ENCODE measurements at regions not wholly inside any gene's neighbourhood (a gene's known extent, or its start where the extent isn't known, plus 50 kb on each side); places are given as distances from the start of the nearest gene placed in this dataset.

DNA sequence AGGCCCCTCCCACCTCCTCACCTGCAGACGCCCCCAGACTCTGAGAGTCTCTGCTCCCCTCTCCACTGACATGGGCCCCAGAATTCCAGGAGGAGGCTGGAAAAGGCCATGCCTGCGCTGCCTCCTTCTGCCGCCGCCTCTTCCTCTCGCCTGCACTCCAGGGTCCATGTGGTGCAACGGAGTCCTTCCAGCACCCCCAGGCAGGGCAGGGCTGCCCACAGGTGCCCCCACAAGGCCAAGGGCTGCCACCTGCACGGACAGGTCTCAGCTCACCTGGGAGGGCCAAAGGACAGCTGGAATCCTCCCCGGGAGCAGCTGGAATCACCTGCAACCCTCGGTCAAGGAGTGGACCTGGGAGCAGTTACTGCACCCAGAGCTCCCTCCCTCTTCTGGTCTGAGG, 194.9 kb downstream of the RBFOX3 start:
- Histone ChIP-seq H3K9me3 (no peaks in the 10 kb centered on the region), H3K36me3 (no peaks in the 10 kb centered on the region), H3K27ac (no peak overlapping the region), H3K27me3 (replicated peaks; ENCODE audit: insufficient read depth) (no peaks in the 10 kb centered on the region), H3K4me1 (ENCODE audit: control insufficient read depth in 1 of 2, low read depth in 2 of 2) (no peaks in the 10 kb centered on the region), H3K4me3 (no peak overlapping the region)
- DNase-seq (ENCODE audit: low spot score) (no peak), ATAC-seq (ENCODE audit: insufficient number of reproducible peaks, low FRiP score, low read depth) (no peak)
- TF ChIP-seq, protein P1, sequence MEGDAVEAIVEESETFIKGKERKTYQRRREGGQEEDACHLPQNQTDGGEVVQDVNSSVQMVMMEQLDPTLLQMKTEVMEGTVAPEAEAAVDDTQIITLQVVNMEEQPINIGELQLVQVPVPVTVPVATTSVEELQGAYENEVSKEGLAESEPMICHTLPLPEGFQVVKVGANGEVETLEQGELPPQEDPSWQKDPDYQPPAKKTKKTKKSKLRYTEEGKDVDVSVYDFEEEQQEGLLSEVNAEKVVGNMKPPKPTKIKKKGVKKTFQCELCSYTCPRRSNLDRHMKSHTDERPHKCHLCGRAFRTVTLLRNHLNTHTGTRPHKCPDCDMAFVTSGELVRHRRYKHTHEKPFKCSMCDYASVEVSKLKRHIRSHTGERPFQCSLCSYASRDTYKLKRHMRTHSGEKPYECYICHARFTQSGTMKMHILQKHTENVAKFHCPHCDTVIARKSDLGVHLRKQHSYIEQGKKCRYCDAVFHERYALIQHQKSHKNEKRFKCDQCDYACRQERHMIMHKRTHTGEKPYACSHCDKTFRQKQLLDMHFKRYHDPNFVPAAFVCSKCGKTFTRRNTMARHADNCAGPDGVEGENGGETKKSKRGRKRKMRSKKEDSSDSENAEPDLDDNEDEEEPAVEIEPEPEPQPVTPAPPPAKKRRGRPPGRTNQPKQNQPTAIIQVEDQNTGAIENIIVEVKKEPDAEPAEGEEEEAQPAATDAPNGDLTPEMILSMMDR (IDR thresholded peaks at IDR 0.05): no peak

GRCh38 chr17:79415365-79415764, 195.5 kb downstream of the RBFOX3 start:
- H3K4me3 ChIP-seq: no peak overlapping the region

DNA sequence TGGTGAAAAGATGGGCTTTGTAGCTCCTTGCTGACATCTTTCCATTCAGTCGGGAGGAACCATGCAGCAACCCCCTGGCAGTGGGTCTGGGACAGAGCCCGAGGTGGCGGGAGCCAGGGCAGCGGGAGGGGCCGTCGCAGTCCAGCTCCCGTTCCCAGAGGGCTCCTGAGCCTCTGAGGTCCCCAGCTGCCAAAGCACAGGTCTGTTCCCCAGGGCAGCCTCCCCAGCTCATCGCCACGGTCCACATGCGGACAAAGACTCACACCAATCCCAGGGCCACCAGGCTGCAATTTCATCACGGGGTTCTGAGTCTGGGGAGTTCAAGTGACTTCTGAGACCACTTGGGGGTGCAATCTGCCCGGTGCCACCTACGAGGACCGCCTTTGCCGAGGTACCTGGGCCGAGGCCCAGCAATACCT, 196.0 kb downstream of the RBFOX3 start:
- TF ChIP-seq, protein P1 (IDR thresholded peaks at IDR 0.05): no peak
- no peaks in the 10 kb centered on the region for H3K36me3 ChIP-seq
- no peak for DNase-seq (ENCODE audit: low spot score)
- H3K27ac ChIP-seq: no peak overlapping the region
- no peak overlapping the region for H3K4me3 ChIP-seq
- no peak for ATAC-seq (ENCODE audit: insufficient number of reproducible peaks, low FRiP score, low read depth)
- H3K4me1 ChIP-seq (ENCODE audit: control insufficient read depth in 1 of 2, low read depth in 2 of 2): no peaks in the 10 kb centered on the region
- no peaks in the 10 kb centered on the region for H3K9me3 ChIP-seq
- H3K27me3 ChIP-seq (replicated peaks; ENCODE audit: insufficient read depth): no peaks in the 10 kb centered on the region

More at GRCh38 chr17:79415365-79415764, 195.5 kb downstream of the RBFOX3 start:
- Histone ChIP-seq H3K36me3 (no peaks in the 10 kb centered on the region), H3K4me1 (ENCODE audit: control insufficient read depth in 1 of 2, low read depth in 2 of 2) (no peaks in the 10 kb centered on the region), H3K27me3 (replicated peaks; ENCODE audit: insufficient read depth) (no peaks in the 10 kb centered on the region), H3K27ac (no peak overlapping the region), H3K9me3 (no peaks in the 10 kb centered on the region)
- ATAC-seq (ENCODE audit: insufficient number of reproducible peaks, low FRiP score, low read depth) (no peak), DNase-seq (ENCODE audit: low spot score) (no peak)
- TF ChIP-seq, protein P1 (IDR thresholded peaks at IDR 0.05): no peak

DNA sequence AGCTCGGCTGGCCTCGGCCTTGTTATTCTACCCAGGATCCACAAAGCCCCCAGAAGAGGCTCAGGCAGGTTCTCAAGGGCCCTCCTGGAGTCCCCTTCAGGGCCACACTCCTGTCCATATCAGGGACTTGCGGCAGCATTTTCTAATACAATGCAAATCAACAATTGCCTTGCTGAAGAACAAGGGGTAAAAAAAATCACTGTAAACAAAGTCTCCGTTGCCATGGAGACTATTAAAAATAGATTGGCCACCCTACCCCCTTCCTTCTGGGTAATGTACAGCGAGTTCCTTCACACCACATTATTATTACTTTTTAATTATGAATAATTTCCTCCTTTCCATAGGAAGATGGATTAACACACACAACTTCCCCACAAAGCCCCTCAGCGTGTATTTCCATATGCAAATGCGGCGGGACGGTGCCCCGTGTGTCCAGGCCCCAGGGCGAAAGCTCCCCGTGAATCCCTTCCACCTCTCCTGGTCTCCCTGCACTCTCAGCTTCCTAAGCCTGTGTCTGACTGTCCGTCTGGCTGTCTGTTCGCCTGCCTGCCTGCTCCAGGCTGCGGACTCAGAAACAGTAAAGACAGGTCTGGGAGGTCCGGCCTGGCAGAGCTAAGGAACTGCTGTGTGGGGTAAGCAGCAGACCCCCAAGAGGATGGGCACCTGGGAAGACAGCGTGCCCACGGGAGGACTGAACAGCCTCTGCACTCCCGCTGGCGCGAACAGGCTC, 196.6 kb downstream of the RBFOX3 start:
- Histone ChIP-seq H3K4me1 (ENCODE audit: control insufficient read depth in 1 of 2, low read depth in 2 of 2) (no peaks in the 10 kb centered on the region), H3K4me3 (no peak overlapping the region), H3K27me3 (replicated peaks; ENCODE audit: insufficient read depth) (no peaks in the 10 kb centered on the region), H3K36me3 (no peaks in the 10 kb centered on the region), H3K9me3 (no peaks in the 10 kb centered on the region), H3K27ac (no peak overlapping the region)
- DNase-seq (ENCODE audit: low spot score): no peak
- TF ChIP-seq, protein P1 (IDR thresholded peaks at IDR 0.05): no peak
- no peak for ATAC-seq (ENCODE audit: insufficient number of reproducible peaks, low FRiP score, low read depth)

GRCh38 chr17:79413611-79414010, 197.2 kb downstream of the RBFOX3 start:
- Histone ChIP-seq H3K9me3 (no peaks in the 10 kb centered on the region), H3K4me1 (ENCODE audit: control insufficient read depth in 1 of 2, low read depth in 2 of 2) (no peaks in the 10 kb centered on the region), H3K4me3 (no peak overlapping the region), H3K27ac (no peak overlapping the region), H3K27me3 (replicated peaks; ENCODE audit: insufficient read depth) (no peaks in the 10 kb centered on the region), H3K36me3 (no peaks in the 10 kb centered on the region)
- TF ChIP-seq, protein P1 (IDR thresholded peaks at IDR 0.05): no peak
- DNase-seq (ENCODE audit: low spot score) (no peak), ATAC-seq (ENCODE audit: insufficient number of reproducible peaks, low FRiP score, low read depth) (no peak)

Data from thoracic aorta (tissue), 2 donors.